ENCODE measurements at regions not wholly inside any gene's neighbourhood (a gene's known extent, or its start where the extent isn't known, plus 50 kb on each side); places are given as distances from the start of the nearest gene placed in this dataset.
"Not testable (repeated sequence)": the region's sequence is repeated elsewhere in the genome, so short reads cannot be mapped to it uniquely, and the experiment has no call there.

DNA sequence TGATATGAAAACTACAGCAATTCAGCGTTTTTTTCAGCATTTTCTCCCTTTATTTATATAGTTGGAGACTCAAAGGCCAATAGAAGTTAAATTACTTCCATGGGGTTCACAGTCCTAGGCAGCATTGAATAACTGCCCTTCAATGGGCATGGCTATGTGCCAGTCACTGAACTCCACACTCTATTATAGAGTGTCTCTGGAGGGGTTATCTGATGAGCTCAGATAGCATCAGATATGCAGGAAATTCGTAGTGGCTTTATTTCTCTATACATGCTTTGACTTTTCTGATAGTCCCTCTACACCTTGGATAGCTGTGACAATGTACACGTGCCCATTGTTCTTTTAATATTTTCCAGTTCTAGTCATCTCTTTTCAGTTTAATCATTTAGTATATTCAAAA lies 396.9 kb upstream of the CBLB start:
- no peak for DNase-seq
- ATAC-seq = no peak

DNA sequence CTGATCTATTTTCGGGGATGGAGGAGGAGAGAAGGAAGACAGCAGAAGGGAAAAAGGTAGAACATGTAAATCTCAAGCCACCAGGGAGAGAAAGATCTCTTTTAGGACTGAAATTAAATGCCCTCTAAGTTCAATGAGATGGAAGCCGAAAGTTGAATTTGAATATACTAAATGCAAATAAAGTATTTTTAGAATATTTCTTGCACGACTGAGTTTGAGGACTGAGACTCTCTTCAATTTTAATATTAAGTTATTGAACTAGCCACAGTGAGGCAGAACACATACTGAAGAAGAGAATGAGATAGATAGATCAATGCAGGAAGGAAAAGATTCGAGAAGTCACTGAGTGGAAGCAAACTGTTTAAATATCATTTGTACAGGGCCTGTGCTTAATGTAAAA lies 399.9 kb upstream of the CBLB start:
- DNase-seq = no peak
- ATAC-seq = no peak

DNA sequence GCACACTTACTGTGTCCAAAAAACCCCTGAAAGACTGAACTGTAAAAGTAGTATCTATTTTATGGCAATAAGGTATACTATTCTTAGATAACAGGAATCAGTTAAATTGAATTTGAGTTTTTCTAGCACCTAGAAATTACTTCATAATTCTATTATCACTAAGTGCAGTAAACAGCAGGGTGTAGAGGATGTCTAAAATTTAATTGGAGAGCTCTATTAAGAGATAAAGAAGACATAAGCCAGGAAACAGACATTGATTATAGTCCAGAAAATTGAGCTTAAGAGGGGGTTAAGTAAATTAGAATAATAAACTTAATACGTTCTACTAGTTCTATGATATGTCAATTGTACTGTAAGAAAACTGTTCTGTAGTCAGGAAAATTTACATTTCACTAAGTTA lies 403.5 kb upstream of the CBLB start:
- DNase-seq (no peak), ATAC-seq (no peak)

DNA sequence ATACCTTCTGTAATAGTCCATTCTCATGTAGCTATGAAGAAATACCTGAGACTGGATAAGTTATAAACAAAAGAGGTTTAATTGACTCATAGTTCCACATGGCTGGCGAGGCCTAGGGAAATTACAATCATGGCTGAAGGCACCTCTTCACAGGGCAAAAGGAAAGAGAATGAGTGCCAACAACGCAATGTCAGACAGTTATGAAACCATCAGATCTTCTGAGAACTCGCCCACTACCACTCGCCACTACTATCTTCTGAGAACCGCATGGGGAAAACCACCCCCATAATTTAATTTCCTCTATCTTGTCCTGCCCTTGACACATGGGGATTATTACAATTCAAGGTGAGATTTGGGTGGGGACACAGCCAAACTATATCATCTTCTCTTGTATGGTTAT lies 406.8 kb upstream of the CBLB start:
- peak; percentile 62 for ATAC-seq
- no peak for DNase-seq

DNA sequence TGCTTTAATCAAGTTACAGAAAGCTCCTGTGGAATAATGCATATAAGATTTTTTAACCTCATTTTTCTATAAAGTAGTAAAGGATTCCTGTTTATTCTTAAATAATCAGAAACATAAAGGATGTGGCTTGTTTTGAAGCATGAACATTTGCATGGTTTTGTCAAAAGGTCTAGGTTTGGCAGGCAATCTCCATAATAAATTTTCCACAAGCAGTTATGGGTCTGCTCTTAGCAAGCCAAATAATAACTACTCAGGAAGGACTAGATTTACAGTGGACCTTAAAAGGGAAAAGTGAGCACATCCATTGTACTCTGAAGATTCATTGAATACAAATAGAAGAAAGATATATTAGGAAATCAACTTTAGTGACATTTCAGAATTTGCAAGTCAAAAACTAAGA lies 407.3 kb upstream of the CBLB start:
- DNase-seq (no peak), ATAC-seq (no peak)

DNA sequence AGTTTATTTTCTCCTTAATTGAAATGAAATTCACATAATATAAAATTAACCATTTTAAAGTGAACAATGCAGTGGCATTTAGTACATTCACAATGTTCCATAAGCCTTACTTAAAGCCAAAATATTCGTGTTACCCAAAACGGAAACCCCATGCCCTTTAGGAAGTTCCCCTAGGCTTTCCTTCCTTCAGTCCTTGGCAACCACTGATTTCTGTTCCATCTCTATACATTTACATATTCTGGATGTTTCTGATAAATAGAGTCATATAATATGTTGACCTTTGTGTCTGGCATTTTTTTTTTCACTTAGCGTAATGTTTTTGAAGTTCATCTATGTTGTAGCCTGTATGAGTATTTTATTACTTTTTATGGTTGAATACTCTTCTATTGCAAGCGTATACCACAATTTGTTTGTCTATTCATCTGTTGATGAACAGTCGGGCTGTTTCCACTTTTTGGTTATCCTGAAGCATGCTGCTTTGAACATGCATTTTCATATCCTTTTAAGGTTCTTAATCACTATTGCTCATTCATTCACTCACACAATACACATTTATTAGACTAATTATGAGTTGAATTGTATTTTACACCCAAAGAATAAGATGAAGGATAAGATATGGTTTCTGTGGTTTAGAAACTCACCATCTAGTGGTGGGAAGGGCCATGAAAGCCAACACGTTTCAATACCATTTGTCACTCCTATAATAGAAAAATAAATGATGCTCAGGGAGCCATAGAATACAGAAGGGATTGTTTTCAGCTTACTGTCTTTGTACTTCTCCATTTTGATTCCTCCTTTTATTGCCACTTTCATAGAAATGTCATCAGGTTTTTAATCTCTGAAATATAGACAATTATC lies 408.2 kb upstream of the CBLB start:
- peak; percentile 66 for ATAC-seq
- DNase-seq = no peak

DNA sequence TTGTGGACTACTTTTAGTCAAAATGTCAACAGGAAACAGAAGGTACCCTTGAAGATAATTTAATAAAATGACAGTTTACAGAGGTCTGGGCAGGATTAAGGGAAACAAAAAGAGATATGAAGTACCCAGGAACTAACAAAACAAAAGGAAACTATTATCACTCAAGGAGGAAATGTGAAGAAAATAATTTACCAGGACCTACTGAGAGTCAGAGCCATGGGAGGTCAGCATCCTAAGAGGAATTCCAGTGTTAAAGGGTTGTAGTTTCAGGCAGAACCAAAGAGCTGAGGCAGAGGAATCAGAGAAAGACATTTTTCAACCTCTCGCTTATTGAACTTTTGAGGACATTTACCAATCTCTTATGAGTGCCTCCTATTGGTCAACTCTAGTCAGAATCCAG lies 408.9 kb upstream of the CBLB start:
- no peak for DNase-seq
- no peak for ATAC-seq

DNA sequence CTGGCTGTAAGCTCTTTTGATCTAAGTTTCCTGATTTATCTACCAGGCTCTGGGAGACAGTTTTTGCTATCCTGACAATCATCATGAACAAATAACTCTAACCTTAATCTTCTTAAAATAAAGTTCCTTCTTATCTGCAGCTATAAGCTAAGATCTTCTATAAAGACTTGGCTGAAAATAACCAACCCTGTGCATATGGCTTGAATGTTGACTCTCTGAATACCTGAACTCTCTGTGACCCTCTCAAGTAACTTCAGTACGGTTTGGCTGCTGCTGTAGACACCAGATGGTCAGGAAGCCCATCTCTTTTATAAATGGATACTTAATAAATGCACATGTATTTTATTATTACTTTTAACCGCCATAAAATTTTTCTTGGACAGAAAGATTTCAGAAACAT lies 412.4 kb upstream of the CBLB start:
- ATAC-seq = no peak
- DNase-seq = no peak

DNA sequence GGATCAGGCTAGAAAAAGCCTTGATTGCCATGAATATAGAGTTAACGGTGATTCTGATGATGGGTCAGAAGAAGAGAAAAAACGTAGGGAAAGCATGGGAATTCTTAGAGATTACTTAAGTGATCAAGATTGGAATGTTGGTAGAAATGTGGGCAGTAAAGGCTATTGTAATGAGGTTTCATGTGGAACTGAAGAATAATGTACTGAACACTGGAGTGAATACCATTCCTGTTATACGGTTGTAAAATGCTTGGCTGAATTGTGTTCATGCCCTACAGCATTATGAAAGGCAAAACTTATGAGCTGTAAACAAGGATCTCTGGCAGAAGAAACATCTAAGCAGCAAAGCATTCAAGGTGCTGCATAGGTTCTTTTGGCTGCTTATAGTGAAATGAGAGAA lies 414.1 kb upstream of the CBLB start:
- ATAC-seq = no peak
- DNase-seq = no peak

DNA sequence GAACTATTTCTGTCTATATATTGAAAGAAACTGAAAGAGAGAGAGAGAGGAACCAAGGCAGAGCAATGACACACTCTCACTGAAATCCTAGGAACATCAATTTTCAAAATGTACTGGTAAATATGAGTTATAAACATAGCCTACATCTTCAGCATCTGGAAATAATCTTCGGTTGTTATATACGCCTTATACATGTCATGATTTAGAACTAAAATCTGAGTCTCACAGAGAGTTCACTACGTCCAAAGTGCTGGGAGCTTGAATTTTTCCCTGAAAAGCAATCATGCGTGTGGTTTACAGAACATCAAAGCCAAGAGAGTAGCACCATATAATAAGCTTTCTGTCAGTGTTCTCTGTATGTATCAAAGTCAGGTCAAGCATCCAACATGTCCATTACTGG lies 420.0 kb upstream of the CBLB start:
- no peak for DNase-seq

DNA sequence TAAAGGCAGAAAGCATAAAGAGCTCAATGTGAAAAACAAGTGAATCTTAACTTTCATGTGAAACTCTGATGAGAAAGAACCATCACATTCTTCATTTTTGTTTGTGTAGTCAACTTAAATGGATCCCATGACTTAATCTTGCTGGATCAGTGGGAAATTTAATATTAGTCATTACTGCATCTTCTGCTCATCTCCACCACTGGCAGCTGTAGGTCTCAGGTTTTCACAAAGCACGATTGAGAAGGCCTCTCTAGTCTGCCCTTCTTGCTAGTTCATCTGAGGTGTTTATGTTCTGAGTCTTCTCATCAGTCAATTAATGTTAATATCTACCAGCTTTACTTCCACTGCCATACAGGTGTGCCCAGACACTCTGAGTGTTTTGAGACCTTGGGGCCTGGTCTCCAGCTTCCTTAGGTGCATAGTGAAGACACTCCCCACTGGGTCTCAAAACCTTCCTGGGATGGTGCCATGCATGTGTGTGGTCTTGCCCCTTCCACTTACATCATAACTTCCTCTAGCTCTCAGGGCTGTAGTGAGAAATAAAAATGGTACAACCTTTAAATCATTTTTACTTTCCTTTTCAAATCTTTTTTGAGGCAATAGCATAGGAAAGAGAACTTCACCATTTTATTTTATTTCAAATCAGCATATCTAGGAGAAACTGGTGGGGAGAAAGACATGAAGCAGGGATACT lies 421.6 kb upstream of the CBLB start:
- ATAC-seq (no peak), DNase-seq (no peak)

More for the DNA sequence above, 420.0 kb upstream of the CBLB start:
- no peak for ATAC-seq

DNA sequence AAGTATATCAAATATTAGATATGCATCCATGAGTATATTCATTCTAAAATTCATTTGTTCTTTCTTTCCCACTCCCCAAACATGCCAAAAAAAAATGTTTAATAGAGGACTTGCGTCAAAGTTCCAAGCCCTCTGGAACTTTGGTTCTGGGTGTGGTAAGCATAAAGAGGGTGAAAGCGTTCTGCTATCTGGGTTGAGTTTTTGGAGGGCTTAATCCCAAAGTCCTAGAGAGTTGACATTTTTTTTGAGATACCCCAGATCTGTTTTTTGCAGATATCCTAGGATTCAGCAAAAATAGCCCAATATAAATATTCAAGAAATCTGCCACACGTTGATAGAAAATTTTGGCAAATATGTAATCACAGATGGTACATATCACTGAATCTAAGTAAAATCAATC lies 424.3 kb upstream of the CBLB start:
- no peak for DNase-seq
- ATAC-seq = no peak

DNA sequence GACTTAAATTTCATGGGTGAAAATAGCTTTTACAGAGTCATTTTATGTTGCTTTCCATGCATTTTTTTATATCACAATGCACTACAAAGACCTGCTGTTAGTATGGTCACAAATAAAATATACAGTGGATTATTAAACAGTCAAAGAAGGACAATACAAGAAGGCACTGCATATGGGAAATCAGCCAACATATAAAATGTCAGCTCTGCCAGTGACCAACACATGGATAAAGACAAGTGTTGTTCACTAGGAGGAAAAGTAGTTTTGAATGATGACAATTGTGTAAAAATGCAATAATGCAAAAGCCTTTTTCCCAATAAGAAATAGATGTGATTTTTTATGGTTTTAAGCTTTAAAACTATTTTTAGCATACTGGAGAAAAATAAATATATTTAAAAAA lies 425.3 kb upstream of the CBLB start:
- no peak for DNase-seq
- ATAC-seq = no peak

DNA sequence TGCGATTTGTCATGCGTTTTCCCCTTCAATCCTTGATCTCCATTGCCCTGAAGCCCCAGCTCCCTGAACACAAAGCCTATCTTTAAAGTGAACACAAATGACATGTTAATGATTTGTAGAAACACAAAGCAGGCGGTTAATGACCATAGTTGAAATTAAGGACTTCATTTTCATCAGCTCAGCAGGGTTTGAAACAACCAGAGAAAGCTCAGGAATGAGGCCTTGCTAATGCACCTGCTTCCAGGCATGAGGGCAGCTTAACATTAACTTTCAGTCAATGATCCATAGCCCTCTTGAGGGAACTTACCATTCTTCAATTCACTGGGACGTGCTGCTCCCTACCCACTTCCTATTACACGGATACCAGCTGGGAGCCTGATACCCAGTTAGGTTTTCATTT lies 427.2 kb upstream of the CBLB start:
- DNase-seq = no peak
- ATAC-seq = no peak

DNA sequence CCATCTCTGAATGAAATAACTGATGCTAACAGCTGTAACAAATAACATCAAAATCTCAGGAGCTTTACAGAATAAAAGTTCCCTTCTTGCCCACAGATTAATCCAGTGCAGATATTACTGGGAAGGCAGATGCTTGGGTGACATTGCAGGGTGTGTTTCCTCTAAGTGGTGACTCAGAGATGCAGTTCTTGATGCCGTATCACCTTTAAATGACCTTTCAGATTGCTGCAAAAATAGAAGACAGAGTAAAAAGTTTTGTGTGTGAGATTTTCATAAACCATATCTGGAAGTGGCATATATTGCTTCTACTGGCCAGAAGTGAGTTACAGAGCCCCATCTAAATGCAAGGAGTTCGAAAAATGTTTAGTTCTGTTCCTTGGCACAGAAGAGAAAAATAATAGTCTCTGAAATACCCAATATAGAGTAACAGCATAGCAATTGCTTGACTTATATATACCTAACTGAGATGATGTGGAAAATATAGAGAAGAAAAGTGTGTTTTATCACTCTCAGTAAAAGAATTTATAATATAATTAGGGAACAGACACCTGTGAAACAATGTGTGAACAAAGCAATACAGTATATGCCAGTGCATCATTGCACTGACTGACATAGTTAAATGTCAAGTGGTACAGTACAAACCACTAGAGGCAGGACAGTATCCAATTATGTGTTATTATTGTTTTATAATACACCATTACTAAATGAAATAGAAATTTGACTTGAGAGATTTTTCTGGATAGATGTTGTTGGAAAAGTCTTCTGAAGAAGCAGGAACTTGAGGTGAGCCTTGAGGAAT lies 430.7 kb upstream of the CBLB start:
- DNase-seq (no peak), ATAC-seq (peak; percentile 83)

DNA sequence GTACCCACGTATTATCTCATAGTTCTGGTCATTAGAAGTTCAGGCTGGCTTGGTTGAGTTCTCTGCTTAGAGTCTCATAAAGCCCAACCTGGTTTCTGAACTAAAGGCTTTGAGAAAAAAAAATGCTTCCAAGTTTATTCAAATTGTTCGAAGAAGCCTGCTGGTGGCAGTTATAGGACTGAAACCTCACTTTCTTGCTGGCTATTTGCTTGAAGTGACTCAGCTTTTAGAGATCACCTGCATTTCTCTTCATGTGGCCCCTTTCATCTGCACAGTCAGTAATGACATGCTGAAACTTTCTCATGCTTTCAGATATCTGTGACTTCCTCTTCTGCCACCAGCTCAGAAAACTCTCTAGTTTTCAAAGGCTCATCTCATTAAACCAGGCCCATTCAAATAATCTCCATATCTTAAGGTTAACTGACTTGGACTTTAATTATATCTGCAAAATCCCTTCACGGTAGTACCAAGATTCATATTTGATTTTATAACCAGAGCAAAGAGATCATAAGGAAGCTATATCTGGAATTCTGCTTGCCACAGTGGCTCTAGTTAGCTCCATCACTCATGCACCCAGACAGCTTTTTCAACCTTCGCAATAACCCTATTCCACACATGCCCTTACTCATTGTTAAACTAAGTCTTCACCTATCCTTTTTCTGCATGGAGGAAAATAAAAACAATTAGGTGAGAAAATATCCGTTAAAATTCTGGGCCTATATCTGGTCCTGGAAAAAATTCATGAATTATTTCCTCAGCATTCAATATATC lies 433.8 kb upstream of the CBLB start:
- DNase-seq = no peak

DNA sequence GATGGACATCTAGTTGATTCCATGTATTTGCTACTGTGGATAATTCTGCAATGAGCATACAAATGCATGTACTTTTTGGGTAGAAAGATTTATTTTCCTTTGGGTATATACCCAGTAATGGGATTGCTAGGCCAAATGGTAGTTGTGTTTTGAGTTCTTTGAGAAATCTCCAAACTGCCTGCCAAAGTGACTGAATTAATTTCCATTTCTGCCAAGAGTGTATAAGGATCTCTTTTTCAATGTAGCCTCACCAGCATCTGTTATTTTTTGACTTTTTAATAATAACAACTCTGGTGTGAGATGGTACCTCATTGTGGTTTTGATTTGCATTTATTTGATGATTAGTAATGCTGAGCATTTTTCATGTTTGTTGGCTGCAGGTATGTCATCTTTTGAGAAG lies 435.0 kb upstream of the CBLB start:
- DNase-seq (no peak), ATAC-seq (no peak)

More for the DNA sequence above, 433.8 kb upstream of the CBLB start:
- peak; percentile 70 for ATAC-seq

DNA sequence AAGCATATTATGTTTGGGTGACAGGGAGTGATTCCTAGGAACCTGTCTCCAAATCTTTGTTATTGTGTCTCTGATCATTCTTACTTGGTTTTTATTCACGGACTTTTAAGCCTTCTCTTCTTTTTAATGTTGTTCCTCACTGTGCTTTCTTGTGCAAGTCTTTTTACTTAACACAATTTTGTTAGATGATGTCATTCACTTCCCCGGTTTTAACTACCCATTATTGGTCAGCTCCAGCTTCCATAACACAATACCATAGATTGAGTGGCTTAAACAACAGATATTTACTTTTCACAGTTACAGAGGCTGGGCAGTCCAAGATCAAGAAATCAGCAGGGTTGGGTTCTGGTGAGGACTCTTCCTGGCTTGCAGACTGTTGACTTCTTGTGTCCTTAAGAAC lies 436.3 kb upstream of the CBLB start:
- no peak for DNase-seq
- no peak for ATAC-seq

DNA sequence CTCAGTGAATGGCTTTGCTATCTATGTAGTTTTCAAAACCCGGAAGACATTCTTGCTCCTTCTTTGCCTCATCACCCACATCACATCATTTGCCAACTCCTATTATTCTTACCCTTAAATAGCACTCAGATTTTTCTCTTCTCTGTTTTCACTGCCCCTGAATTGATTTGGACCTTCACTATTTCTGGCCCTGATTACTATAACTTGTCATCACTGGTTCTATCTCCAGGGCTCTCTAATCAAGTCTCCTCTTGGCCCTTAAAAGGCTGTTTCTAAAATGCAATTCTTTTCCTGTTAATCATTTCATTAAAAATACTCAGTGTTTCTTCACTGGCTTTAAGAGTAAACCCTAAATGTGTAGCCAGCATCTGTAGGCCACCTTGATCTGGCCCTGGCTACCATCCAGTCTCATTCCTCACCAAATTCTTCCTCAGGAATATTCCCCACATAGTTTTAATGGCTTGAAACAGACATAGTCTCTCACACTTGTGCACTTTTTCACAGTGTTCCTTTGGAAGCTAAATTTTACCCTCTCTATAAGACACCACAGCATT lies 437.1 kb upstream of the CBLB start:
- ATAC-seq (no peak), DNase-seq (no peak)

DNA sequence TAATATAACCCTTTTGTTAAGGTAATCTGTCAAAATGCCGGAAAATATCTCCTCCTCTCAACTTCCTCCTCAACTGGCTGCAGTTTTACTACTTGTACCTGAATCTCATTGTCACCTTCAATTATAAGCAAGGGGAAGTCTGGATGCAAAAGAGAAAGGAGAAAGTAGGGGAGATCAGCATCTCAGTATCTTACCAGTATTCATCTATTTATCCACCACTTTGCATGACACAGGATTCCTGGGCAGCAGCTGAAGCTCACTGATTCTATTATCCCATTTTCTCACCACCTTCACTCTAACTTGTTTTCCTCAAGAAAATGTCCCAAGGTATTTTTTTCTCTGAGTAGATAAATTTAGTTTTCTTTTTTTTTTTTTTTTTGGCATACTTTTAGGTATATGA lies 440.5 kb upstream of the CBLB start:
- no peak for ATAC-seq

DNA sequence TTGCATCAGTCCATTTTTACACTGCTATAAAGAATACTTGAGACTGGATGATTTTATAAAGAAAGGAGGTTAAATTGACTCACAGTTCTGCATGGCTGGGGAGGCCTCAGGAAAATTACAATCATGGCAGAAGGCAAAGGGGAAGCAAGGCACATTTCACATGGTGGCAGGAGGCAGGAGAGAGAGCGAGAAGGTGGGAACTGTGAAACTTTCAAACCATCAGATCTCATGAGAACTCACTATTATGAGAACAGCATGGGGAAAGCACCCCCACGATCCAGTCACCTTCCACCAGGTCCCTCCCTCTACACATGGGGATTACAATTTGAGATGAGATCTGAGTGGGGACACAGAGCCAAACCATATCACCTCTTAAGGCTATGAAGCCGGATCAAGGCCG lies 441.0 kb upstream of the CBLB start:
- ATAC-seq = peak; percentile 23
- DNase-seq = not testable (repeated sequence)

More for the DNA sequence above, 440.5 kb upstream of the CBLB start:
- DNase-seq = no peak
